Stimulated activated CD8-positive, alpha-beta memory T cell treated with anti-CD3 and anti-CD28 coated beads, Interleukin-15, amount 100 ng/mL, for 1 hour (primary cell): ENCODE measurements at regions not wholly inside any gene's neighbourhood (a gene's known extent, or its start where the extent isn't known, plus 50 kb on each side); places are given as distances from the start of the nearest gene placed in this dataset.
"Not testable (repeated sequence)": the region's sequence is repeated elsewhere in the genome, so short reads cannot be mapped to it uniquely, and the experiment has no call there.

ENCODE experiments used
- DNase-seq: peaks from one replicate; pipeline ENCODE4 v3.0.0-alpha.2; 2020; ENCODE audit warnings: low read depth

DNA sequence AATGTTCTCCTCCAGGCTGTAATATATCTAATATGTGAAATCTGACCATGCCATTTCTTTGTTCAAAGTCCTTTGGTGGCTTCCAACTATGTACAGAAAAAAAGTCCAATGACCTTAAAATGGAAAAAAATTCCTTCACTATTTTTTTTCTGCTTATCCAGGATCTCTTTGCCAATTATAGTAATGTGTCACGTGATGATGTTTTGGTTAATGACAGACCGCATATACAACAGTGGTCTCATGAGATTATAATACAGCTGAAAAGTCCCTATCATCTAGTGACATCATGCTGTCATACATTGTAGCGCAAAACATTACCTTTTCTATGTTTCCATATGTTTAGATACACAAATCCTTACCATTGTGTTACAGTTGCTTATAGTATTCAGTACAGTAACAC is 477.6 kb downstream of the TMEM232 start:
- no peak for DNase-seq

DNA sequence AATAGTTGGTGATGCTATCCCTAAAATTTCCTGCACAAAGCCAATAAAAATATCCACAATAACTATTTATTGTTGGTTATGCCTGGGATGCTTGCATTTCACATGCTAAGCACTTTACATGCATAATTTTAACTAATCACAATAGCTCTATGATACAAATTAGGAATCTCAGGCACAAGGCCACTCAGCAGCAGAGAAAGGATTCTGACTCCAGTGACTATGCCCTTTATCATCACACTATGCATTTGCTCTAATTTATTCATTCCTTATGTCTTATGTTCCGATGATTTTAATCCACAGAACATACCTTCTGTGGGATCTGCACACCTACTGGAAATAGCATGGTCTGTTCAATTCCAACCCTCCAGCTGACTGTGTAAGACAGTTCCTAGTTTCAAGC is 476.1 kb downstream of the TMEM232 start:
- DNase-seq = no peak

DNA sequence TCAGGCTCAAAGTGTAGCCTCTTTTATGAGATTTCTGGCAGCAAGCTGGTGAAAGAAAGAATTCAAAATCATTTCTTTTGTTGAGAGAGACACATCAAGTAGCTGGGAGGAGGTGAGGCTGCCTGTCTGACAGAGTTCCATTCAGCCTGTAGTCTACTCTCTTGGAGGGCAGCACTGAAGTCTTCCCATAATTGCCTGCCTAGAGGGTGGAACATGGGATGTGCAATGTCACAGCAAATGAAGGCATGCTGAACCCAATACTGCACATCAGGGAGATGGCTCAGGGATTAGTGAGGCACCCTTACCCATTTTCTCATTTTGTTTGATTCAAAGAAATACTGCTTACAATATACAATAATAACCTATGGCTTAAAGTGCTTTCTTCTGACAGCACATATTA is 475.7 kb downstream of the TMEM232 start:
- DNase-seq = no peak

DNA sequence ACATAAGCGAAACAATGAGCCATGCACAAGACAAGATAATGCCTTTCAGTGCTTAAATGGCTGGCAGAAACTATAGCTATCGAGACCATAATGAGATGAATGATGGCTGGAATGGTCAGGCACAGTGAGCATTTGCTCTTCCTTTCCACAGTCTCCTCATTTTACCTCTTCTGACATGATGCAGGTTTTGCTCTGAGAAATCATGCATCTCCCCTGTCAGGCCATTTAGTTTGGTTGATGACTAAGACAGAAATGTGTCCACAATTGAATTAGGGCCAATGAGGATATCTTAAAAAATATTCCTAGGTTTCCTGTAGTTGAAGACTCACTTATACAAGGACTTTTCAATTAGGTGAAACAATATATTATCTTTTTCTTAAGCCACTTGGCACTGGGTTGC is 475.1 kb downstream of the TMEM232 start:
- DNase-seq = no peak

DNA sequence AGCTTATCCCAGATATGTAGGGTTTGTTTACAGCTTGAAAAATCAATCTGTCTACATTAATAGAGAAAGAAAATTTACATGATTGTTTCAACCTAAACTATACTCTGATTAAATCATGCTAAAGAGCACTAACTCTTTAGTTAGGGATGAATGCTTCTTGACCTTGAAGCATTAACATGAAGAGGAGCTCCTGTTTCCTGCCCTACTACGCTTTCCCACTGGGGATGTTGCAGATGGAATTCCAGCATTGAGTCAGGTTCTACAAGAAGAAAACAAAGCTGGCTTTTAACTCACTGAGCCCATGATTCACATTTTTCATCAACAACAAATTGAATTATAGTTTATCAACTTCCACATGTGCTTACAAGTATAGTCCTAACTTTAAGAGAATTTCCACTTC is 471.3 kb downstream of the TMEM232 start:
- no peak for DNase-seq

DNA sequence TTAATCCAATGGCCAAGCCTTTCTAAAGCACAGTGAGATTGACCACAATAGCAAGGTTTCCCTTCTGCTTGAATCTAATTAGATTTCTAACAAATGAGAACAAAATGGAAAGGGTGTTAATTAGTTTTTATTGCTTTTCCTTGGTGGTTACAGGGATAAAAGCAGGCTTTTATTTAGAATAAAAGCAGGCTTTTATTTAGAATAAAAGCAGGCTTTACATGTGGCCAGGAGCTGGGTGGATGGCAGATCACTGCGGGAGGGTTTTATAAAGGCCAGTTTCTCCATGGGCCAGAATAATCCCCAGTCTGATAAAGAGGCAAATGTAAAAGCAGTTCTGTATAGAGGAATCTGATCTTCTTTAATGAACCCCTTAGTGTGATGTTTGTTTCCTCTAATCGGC is 470.2 kb downstream of the TMEM232 start:
- no peak for DNase-seq

DNA sequence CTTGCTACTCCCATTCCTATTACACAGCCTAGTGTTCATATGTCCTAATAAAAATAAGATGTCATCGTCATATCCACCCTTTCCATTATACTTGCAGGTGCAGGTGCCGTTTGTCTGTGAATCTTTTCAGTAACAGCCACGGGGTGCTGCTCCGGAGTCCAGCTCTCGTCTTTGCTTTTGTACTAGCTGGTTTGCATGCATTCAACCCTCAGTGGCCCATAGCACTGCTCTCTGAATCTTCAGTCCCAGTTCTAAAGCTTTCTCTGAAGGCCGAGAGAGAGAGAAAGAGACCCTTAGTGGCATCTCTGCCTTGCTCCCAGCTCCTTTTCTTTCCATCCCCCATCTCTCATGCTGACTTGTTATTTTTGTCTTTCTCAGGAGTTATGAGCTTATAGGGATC is 468.5 kb downstream of the TMEM232 start:
- DNase-seq = no peak

DNA sequence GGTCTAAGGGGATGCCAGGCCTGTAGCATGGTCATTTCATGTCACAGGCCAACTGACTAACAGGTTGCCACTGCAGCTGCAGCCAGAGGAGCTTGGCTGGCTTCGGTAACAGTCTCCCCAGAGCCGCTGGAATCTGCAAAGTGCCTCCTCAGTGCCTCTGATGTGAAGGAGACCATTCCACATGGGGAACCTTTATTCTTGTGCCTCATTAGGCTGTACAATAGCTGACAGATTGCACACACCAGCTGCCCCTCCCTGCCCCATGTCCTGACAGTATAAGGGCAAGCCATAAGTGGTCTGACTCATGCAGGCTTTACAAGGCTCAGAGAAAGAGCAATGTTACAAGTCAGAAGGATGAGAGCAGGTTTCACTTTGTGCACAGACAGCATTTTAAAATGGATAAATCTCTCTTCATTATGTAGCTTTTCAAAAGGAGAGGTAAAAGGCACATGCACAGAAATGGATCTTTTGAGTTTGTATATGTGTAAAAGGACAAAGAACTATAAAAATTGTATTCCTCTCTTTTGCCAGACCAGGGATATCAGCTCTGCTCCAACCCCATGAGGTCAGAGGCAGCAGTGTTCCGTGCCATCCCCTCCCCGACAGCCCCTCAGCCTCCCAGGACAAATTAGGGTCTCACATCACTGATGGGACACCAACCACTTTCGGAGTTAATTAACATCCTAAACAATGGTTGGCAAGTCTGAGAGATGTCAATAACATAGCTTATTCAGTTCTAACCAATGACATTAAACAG is 467.8 kb downstream of the TMEM232 start:
- DNase-seq = no peak

DNA sequence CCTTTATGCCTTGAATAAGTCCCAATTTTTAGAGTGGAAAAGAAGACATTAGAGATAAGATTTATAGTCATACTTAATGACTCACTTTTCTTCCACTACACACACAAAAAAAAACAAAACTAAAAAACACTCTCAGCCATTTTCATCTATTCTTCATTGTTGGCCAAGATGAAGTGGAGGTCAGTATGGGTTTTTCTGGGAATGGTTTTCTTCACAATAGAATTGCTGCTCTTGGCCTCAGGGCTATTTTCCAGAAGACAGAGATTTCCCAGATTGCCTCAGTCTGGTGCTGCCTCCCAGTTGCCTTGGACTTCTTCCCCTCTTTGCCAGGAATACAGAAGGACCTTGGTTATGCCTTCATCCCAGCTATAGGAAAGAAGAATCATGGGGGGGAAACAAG is 463.7 kb downstream of the TMEM232 start:
- no peak for DNase-seq

DNA sequence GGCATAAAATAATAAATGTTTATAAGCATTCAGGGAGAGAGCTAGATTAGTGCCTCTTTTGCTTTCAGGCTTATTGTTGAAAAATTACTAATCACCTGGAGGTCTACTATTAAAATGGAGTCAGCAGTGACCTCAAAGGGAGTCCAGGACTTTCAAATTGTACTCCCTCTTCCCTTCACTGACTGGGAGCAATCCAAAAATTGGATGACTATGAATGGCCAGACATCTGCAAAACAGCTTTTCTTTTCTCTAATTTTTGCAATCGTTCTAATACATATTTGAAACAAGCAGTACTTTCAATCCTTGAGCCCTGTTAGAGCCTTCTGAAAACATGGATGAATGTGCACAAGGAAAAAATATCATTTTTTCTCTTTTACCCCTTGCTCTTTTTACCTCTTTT is 461.8 kb downstream of the TMEM232 start:
- DNase-seq = no peak

DNA sequence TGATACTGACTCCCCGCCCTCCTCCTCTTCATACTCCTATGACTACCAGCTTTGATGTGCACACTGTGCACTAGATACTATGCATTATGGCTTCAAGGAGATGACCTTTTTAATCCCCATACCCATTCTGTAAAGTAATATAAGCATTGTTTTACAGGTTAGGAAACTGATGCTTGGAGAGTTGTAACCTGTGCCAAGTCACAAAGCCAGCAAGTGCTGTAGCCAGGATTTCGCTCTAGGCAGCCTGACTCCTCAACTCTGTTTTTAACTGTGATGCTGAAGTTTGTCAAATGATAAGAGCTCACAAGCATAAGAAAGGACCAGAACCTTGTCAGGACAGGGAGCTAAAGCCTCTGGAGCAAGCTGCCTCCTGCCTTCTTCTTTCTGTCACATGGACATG is 461.3 kb downstream of the TMEM232 start:
- no peak for DNase-seq

DNA sequence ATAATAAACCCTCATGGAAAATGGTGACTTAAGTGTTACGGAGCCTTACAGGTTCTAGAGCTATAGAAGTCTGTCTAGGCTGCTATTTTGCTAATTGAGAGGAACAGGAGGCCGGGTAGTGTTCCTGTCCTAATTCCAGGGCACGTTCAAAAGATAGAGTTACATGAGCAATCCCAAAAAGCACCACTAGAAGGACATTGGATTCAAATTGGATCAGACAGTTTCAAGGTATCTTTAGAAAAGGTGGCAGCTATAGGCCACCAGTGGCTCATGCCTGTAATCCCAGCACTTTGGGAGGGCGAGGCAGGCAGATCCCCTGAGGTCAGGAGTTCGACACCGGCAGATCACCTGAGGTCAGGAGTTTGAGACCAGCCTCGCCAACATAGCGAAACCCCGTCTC is 458.8 kb downstream of the TMEM232 start:
- no peak for DNase-seq

DNA sequence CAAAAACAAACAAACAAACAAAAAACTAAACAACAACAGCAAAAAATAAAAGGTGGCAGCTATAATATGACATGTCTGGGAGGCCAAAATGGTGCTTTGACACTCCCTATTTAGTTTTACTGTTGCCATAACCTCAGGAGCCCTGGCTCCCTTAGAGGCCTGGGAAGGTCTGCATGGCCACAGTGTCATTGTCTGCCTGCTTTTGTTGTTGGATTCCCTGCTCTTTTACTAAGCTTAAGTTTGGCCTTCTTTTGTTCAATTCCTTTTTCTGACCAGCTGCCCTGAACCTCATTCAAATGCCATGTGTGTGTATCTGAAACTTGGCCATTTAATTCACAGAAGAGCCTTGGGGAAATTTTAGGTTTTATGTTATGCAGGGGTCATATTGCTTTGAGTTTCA is 458.2 kb downstream of the TMEM232 start:
- no peak for DNase-seq

DNA sequence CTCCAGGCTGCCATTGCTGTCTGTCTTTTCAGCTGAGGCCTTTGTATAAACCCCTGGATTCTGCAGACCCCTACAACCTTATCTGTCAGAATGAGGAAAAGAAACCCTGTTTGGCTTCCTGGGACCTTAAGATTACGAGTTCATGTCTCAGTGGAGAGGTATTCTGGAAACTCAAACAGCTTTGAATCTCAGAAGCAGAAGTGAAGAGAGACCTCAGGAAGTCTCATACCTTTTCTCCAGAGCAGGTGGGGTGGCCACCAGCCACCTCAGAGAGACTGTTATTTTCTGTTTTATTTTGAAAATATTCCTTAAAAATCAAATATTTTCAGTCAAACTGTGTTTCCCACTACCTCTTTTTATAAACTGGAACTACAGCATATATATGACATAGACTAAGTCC is 457.5 kb downstream of the TMEM232 start:
- no peak for DNase-seq

DNA sequence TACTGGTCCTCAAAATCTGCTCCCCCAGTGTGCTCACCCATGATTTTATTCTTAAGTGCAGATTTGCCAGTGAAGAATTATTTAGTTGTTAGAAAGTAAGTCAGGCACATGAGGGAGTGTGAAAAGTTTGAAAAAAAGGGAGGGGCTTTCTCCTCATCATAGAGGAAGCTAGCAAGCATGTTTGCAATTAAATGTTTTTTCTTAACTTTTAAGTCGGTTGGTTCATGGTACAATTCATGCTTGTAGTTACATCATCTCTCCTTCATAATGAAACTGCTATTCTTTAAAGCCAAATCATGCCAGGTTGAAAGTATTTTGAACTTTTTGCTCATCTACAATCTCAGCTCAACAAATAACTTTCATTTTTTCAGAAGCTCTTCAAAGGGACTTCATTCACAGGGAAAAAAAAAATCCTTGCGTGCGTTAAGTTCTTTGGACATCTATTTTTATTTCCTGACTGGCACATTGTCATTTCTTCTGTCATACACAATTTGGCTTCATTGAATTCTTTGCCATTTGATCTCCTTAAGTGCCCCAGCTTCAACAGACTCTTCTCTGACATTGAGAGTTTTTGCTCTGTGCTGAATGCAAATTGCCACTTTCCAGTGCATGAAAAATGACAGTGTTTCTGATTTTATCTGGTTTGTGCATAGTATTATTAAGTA is 456.9 kb downstream of the TMEM232 start:
- DNase-seq = no peak

DNA sequence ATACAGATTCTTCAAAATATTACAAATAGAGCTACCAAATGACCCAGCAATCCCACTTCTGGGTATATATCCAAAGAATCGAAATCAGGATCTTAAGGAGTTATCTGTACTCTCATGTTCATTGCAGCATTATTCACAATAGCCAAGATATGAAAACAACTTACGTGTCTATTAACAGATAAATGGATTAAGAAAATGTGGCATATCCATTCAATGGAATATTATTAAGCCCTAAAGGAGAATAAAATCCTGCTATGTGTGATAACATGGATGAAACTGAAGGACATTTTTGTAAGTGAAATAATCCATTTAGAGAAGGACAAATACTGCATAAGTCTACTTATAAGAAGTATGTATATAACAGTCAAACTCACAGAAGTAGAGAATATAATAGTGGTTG is 450.6 kb downstream of the TMEM232 start:
- DNase-seq = no peak

DNA sequence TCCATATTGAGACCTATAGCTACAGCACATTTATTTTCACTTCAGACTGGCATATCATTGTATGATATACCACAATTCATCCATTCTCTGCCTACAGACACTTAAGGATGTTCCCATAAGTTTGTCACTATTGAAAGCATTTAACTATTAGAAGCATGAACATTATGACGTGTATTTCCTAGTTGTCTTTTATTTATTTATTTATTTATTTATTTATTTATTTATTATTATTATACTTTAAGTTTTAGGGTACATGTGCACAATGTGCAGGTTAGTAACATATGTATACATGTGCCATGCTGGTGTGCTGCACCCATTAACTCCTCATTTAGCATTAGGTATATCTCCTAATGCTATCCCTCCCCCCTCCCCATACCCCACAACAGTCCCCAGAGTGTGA is 448.0 kb downstream of the TMEM232 start:
- not testable (repeated sequence) for DNase-seq

DNA sequence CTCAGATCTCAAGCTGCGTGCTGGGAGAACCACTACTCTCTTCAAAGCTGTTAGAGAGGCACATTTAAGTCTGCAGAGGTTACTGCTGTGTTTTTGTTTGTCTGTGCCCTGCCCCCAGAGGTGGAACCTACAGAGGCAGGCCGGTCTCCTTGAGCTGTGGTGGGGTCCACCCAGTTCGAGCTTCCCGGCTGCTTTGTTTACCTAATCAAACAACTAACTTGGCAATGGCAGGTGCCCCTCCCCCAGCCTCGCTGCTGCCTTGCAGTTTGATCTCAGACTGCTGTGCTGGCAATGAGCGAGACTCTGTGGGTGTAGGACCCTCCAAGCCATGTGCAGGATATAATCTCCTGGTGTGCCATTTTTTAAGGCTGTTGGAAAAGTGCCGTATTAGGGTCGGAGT is 442.4 kb downstream of the TMEM232 start:
- not testable (repeated sequence) for DNase-seq

DNA sequence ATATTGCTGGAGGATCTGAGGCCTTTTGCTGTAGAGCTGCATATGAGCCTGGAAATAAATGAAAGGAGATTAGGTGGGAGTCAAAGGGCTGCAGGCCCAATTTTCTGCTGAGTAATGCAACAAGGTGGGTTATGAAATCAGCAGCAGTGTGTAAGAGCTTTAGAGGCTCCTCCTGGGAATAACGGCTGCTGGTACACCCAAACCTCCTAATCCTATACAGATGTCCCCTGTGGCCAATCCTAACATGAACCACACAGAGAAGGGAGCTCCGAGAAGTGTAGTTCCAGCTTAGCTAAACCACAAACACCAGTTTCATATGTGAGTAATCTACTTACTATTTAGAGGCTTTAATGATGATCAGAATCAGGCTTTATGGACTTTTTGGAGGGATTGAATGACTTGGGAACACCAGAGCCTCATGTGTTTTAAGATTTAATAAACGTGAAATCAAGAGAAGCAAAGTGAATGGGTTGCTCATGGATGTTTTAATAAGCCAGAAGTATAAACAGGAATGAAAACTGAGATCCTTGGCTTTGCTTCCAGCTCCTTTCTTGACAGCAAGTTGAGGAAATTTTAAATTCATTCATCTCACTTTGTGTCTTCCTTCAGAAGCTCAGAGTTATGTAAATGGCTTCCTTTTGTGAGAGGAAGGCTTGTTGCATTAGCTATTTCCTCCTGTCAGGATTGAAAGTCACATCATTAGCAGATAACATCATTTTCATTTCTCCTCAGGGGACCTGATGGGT is 437.5 kb downstream of the TMEM232 start:
- DNase-seq = no peak

DNA sequence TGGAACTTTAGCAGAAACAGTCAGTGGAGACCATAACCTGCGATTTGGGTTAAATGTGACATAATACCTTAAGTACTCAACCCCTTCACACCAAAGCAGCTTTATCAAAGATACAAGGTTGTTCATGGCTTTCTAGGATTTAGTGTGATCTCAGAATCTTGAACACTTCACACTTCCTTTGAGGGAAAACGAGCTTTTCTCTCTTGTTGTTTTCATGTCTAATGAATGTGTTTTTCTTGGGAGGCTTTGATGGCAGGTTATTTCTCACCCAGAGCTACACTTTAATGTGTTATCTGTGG is 437.0 kb downstream of the TMEM232 start:
- no peak for DNase-seq

DNA sequence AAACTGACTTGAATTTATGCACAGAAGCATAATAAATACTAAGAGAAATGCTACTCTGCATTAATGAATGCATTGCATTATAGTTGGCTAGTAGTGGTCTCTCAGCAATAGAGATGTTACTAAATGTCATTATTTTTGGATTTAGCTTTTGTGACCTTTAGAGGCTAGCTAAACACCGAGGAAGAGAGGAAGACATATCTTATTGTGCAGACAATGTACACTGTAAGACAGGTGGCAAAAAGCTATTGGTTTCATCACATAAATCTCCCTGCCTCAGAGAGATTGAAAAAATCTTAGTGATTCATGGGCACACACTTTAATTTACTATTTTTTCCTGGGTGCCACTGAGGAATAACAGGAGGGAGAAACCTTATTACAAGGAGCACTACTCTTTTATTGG is 435.9 kb downstream of the TMEM232 start:
- DNase-seq = no peak

DNA sequence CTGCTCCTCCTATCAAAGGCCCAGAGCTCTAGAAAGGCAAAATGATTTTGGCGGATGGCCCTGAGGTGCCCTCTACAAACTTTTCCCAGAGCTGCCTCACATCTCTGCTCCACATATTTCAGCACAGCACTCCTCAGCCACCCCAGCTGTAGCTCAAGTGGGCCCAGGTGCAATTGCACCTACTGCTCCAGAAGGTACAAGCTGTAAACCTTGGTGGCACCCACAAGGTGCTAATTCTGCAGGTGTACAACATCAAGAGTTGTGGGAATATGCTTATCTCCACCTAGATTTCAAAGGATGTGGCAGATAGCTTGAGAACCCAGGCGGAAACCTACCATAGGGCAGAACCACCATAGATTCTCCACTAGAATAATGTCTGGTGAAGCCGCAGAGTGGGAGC is 432.2 kb downstream of the TMEM232 start:
- DNase-seq = no peak

DNA sequence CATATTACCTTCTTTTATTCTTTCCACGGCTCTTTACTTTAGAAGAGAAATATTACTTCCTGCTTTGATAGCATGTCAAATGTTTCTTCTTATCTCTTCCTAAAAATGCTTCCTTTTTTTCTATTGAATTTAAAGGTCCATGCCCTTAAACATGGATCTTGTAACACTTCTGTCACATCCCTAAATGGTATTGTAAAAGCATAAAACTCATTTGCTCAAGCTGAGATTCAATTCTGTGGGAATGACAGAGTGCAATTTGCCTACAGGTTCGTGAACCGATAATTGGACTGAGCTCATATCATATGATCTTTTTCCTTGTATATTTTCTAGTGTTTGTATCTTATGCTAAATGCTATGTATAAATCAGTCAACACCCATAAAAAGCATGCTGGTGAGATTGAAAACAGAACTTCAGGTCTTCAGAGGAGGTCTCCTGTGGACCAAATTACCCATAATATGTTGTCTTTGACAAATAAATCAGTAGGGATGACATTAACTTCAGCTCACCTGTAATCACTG is 429.3 kb downstream of the TMEM232 start:
- no peak for DNase-seq
